Hematopoietic multipotent progenitor cell treated with erythropoietin and hydrocortisone succinate and interleukin-3 and kit ligand, for 8 days (in vitro differentiated cells): ENCODE measurements at regions not wholly inside any gene's neighbourhood (a gene's known extent, or its start where the extent isn't known, plus 50 kb on each side); places are given as distances from the start of the nearest gene placed in this dataset.
"Not testable (repeated sequence)": the region's sequence is repeated elsewhere in the genome, so short reads cannot be mapped to it uniquely, and the experiment has no call there.

Source experiments
- DNase-seq: peaks from one replicate; pipeline ENCODE4 v3.0.0-alpha.2; 2015

DNA sequence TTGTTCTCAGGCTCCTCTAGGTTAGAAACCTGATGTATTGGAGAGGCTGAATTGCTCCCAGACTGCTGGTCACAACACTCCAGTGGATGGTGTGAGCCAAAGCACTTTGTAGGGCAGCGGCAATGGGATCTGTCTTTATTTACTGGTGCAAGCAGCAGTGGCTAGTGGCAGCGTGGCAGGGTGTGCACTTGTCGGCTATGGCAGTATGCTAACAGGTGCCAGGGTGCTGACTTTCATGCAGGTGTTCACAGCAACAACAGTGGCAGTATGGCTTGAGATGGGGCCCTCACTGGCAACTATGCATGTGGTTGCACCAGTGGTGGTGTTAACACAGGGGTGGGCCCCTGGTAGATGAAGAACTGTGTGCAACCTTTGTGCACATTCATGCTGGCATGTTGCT, 347.8 kb downstream of the DSC3 start:
- DNase-seq = no peak

DNA sequence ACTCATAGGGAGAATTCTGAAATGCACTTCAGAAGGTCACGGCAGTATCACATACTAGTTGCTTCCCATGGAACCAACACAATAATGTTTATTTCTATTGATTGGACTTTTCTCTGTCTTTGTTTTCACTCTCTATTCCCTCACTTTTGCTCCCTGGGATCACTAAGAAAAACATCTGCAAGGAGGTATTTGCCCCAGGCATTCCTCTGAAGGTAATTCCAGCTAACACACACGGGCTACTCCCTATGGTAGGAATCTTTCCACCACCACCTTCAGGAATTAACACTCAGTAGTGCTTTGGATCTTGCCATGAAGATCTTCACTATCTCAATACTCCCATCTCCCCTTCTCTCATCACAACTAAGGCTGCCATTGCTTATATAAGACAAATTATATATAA, 353.3 kb downstream of the DSC3 start:
- no peak for DNase-seq

DNA sequence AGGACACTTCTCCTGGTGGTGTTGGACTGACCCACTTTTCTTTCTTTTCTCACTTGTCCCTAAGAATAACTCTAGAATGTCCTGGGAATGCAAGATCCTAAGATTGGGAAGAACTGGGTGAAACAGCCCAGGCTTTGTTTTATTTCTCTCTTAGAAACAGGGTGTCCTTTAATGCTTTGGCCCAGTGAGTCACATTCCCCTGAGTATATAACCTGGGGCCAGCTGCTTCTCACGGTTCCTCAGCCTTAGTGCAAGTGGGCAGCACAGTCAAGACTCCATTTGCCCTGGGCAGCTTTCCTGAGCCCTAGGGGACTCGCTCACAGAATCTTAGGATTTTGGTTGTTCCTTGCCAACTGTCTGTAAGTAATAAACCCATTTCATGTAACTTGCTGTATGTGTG, 355.0 kb downstream of the DSC3 start:
- no peak for DNase-seq

DNA sequence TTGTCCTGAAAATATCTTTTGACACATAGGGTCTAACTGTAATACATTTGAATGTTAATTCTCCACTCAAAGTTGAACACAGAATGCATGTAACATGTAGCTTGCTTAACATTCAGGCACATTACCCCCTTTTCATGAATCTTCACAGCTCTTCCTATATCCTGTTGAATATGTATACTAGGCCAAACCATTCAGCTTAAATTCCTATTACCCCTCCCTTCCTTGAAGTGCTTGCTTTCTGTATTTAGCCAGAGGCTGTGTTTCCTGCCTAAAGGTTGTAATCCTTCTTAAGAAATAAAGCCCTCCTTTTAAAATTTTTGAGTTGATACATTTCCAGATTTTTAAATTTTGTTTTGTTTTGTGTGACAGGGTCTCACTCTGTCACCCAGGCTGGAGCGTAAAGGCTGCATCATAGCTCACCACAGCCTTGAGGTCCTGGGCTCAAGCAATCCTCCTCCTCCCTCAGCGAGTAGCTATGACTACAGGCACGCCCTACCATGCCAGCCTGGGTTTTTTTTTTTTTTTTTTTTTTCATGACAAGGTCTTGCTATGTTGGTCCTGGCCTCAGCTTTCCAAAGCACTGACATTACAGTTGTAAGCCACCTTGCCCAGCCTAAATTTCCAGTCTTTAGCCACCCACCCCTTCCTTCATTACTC, 357.6 kb downstream of the DSC3 start:
- DNase-seq = no peak

DNA sequence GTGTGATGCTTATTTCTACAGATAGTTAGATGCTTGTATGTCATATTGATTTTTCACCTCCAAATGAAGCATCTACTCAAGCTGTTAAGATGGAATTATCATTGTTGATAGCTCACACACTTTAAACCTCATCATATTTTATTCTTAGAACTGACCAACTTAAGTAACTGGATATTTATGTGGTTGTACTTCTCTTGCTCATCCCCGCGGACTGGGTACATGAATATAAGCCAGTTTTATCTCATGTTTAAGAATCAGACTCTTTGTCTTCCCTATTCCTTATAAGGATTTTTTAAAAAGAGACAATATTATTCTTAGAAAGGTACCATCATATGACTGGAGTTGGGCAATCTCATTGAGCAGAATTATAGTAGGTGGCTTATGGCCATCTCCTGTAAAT, 358.7 kb downstream of the DSC3 start:
- no peak for DNase-seq

DNA sequence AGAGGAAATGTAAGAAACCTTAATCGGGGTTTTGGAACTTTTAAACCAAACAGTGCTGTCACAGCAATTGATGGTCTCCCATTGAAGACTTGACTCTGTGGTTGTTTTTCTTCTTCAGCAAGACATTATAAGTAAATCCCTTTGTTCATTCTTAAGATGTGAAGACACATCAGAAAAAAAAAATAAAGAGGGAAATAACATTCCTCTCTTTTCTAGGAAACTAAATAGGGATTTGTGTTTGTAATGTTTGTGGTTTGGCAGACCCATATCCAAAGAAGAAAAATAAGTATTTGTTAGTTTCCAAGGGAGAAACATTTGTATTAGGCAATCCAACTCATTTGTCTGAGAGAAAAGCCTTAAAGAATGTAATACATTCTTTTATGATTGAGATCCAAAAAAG, 359.9 kb downstream of the DSC3 start:
- no peak for DNase-seq

DNA sequence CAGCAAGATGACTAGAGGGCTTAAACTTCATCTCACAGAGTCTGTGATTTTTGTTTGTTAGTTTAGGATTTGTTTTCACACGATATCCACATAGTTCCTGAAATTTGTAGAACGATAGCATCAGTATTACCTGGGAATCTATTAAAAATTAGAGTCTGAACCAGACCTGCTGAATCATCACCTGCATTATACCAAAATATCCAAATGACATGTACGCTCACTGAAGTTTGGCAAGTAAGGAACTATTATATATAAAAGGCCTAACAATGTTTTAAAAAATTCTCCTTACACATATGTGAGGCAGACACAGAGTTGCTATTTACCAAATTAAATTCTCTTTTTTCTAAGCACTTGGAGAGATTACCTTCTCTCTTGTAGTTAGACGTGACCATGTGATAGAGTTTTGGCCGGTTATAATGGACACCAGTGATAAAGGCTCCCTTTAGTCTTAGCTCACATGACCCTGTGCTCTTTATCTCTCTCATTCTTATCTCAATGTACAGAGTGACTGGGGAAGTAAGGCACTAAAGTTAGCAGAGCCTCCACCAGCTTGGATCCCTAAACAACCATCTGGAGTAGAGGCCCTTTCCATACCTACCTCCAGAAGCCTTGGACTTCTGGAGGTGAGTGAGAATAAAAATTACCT, 363.1 kb downstream of the DSC3 start:
- peak; percentile 82 for DNase-seq

DNA sequence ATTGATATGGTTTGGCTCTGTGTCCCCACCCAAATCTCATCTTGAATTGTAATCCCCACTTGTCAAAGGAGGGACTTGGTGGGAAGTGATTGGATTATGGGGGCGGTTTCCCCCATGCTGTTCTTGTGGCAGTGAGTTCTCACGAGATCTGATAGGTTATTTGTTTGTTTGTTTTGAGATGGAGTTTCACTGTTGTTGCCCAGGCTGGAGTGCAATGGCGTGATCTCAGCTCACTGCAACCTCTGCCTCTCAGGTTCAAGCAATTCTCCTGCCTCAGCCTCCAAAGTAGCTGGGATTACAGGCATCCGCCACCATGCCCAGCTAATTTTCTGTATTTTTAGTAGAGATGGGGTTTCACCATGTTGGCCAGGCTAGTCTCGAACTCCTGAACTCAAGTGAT, 364.7 kb downstream of the DSC3 start:
- not testable (repeated sequence) for DNase-seq

DNA sequence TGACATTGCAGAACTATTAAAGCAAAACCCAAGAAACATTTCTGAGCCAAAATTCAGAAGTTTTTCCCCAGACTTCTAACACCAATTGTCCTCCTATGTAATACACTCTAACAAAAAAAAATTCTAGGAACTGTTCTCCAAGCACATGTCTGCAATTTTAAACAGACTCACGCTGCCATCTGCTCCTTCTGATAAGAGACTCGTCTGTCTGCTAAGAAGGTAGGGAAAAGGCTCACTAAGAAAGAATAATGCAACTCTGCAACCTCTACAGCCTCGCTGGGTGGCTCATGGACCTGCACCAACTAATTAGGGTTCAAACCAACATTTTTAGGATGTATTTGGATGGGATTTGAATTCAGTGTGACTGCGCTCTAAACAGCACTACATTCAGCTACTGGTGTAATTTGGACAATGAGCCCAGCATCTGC, 366.5 kb downstream of the DSC3 start:
- DNase-seq = peak; percentile 92

DNA sequence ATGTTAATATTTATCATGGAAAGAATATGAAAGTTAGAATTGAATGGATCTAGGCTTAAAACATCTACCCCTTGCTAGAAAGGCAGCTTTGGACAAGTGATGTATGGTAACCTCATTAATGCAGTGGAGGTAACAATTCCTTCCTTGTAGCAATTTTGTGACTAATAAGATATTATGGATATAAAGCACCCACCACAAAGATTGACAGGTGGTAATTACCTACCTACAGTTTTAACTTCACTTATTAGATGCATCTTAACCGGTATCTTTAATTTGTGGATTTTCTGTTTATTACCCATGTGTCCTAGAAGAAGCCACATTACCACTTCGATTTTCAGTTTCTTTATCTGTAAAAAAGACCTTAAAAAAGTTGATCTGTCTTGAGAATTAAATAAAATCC, 367.0 kb downstream of the DSC3 start:
- no peak for DNase-seq

DNA sequence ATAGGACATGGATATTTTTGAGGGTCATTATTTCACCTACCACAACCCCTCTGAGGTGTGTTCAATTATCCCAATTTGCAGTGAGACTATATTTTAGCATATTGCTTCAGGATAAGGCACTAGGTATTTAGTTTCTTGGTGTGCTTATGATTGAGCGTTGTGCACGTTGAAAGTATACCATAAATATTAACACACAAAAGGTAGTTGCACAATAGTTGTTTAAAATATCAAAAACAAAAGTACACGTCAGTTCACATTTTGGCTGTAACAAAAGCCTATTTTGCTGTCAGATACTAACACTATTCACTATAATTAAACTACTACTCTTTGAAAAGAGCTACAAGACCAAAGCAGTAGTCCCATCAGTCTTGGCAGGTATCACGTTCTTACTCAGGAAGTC, 367.5 kb downstream of the DSC3 start:
- peak; percentile 3 for DNase-seq

DNA sequence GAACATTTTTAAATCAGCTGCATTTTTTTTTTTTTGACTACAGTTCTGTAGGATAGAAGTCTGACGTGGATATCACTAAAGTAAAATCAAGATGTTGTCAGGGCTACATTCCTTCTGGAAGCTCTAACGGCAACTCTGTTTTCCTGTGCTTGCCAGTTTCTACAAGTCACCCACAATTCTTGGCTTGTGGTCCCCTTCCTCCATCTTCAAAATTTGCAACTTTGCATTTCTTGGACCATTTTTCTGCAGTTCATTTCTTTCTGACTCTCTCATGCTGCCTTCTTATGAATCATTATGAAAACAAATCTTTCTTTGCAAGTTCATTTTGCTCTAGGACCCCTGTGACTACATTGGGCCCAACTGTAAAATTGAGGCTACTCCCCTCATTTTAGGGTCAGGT, 367.9 kb downstream of the DSC3 start:
- DNase-seq = no peak

DNA sequence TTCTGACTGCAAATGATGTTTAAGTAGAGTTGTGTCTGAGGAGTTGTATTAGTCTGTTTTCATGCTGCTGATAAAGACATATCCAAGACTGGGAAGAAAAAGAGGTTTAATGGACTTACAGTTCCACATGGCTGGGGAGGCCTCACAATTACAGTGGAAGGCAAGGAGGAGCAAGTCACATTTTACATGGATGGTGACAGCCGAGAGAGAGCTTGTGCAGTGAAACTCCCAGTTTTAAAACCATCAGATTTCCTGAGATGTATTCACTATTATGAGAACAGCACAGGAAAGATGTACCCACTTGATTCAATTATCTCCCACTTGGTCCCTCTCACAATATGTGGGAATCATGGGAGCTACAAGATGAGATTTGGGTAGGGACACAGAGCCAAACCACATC, 370.1 kb downstream of the DSC3 start:
- not testable (repeated sequence) for DNase-seq

DNA sequence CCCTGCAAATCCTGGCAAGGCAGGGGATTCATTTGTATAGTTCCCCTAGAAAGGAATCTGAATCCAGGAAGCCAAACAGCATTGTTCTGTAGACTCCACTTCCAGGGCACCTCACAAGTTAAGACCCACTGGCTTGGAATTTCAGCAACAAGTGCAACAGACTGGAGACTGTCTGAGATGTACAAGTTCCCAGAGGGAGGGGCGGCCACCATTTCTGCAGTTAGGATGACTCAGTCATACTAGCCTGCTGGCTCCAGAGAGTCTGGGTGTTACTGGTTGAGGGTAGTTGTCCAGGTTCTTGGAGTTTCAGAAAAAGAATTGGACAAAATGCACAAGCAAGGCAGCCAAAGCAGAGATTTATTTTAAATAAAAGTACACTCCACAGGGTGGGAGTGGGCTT, 384.2 kb downstream of the DSC3 start:
- no peak for DNase-seq

DNA sequence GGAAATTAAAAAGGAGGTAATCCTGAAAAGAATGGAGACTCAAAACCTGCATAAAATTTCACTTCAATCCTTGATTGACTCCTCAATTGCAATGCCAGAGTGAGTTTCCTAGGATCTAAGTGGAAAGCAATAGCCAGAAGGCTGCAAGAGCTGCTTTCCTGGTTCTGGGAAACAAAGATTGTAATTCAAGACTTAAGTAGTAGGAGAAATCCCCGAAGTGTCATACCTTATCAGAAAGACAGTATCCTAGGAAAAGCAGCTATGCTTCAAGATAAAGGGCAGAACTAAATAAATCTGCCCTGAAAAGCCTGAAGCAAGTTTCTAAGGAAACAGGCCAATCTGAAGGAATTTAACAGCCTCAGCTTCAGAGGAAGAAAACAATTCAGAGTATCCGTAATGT, 390.2 kb downstream of the DSC3 start:
- DNase-seq = no peak

DNA sequence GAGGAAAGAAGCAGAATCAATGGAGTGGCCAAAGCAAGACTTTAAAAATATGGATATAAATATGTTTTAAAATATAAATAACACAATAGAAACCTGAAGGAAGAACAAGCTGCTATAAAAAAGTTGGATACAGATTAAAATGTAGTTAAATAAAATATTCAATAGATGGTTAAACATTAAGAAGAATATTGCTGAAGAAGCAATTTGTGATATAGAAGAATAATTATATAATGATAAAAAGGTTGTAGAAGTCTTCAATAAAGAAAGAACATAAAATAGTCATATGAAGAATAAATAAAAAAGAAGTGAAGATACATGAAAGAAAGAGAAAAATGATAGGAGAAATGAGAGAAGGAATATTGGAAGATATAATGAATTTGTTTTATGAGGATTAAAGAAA, 392.0 kb downstream of the DSC3 start:
- DNase-seq = no peak

DNA sequence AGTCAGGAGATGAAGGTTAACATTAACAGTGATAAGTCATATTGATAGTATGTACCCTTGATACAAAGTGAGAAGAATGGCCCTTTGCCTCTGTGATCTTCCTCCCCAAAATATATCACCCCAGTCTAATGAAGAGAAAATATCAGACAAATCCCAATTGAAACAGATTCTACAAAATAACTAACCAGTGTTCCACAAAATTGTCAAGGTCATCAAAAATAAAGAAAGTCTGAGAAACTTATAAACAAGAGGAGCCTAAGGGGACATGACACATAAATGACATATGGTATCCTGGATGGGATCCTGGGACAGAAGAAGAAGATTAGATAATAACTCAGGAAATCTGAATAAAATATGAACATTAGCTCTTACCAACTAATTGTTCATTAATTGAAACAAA, 398.4 kb downstream of the DSC3 start:
- no peak for DNase-seq

DNA sequence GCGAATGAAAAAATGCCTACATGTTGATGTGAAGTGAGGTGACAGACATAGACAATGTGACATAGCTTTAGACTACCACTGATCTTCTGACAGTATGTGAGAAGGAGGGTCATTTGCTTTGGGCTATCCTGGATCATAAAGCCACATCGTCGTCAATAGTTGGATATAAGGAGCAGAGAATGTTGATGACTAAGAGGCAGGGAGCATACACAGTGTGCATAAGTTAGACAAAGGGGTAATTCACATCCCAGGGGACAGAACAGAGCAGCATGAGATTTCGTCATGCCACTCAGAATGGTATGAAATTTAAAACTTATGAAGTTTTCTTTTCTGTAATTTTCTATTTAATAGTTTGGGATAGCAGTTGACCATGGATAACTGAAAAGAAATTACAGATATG, 403.2 kb downstream of the DSC3 start:
- no peak for DNase-seq

DNA sequence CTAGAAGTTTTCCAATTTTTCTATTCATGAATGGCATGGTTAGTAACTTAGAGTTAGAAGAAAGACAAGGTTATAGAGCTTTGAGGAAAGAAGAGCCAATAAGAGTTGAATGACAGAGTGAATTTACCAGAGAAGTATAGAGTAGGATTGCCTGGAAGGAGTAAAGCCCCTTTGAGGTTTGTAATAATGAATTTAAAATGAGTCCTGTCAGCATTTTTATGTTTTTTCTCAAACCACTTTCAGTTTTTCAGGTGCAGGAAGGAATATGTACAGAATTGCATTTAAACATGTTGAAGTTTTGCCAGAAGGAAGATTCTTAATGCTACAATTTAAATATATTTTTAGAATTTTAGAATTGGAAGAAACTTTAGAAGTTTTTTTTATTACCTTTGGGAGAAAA, 408.3 kb downstream of the DSC3 start:
- DNase-seq = no peak

DNA sequence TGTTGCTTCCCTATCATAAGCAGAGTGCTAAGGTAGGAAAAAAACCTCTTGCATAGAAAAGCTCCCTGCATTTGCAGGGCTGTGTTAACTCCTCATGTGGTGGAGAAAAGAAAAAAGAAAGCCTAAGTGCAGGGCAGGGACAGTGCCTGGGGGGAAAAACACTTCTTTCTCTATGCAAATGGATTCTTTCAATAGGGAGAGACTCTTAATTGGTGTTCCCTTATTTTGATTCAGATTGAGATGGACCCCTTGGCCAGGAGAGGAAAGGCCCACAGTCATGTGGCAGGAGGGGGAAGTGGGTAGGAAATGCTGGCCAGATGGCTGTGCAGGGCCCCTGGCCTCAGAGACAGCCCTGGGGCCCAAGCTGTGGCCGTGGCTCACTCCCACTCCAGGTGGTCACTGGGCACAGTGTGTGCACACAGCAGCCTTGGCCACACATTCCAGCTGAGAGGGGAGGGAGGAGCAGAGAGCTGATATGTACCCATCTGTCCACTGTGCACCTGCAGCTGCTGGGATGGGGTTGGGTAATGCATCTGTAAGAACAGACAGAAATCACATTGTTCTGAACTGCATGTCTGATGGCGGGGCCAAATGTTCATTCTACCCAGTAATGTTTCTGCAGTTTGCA, 410.4 kb downstream of the DSC3 start:
- no peak for DNase-seq

DNA sequence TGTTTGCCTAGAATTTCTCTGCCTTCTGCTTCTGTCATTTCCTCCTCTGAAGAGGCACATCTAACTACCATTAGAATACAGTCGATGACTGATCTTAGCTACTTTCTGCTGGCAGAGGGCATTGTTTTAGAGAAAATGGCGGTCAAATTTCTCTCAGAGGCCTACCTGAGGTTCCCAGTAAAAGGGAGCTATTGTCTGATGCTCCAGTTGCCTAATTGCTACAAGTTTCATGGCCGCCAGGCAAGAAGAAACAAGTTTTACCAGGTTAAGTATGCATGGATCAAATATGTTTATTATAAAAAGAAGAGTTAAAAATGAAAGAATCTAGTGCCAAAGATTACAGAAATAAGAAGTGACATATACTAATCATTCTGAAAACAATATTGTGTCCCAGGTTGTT, 416.6 kb downstream of the DSC3 start:
- no peak for DNase-seq

DNA sequence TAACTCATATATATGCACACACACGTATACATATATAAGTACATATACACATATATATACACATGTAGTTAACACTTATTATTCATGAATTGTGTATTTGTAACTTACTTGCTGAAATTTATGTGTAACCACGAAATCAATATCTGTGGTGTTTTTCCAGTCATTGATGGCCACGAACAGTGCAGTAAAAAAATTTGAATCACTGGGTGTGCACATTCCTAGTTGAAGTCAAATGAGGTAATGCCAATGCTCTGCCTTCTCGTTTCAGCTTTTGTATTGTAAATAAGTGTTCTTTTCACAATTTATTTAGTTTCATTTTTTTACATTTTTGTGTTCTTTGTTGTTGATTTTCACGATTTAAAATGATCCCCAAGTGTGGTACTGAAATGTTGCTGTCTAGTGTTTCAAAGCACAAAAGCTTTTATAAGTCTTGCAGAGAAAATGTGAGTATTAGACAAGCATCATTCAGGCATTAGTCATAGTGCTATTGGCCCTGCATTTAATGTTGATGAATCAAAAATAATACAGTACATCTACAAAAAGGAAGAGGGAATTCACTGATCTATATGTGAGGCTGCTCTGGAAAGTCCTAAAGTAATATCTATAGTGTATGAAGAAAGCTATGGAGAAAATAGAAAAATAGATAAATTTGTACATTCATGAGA, 419.0 kb downstream of the DSC3 start:
- DNase-seq = no peak

DNA sequence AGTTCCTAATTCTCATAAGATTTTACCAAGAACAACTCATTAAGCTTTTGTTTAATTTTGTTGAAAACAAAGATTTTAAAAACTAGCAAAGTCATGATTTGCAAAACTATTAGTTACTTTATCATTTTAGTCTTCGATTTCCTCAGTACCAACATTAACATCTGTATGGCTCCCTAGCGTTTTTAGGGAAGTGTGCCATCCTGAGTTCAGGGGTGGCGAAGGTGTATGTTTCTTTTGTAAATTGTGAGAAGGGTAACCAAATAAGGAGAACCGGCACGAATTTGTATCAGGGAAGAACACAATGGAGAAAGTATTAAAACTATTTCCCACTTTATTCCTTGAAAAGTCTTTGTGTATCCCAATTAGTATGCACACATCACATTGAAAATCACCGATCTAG, 419.9 kb downstream of the DSC3 start:
- DNase-seq = no peak

DNA sequence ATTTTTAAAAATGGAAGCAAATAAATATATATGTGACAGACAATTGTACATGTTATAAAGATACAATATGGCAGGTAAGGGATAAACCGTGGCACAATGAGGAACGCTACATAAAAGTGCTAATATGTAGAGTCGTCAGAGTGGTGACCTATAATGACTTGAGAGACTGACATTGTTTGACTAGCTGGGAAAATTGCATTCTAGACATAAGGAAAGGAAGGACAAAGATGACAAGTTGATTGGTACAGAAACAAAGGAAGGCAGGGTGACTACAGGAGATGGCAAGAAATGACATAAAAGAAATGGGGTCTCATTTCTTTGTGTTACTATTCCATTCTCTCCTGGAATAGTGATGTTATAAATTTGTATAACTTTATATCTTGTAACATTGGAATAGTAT, 420.4 kb downstream of the DSC3 start:
- DNase-seq = no peak
